Glutamatergic neuron (in vitro differentiated cells): ENCODE measurements at regions not wholly inside any gene's neighbourhood (a gene's known extent, or its start where the extent isn't known, plus 50 kb on each side); places are given as distances from the start of the nearest gene placed in this dataset.

ENCODE experiments used
- DNase-seq: peaks from one replicate; pipeline ENCODE4 v3.0.0; 2022
- H3K27ac Mint-ChIP-seq: one replicate; pipeline ENCODE4 v1.8.0; 2020; ENCODE audit warnings: mild to moderate bottlenecking, mixed read lengths, inconsistent platforms; ENCODE audit not compliant: unreplicated experiment
- H3K27me3 Mint-ChIP-seq: one replicate; pipeline ENCODE4 v1.8.0; 2020; ENCODE audit warnings: mild to moderate bottlenecking, moderate library complexity, mixed read lengths, inconsistent platforms; ENCODE audit not compliant: unreplicated experiment
- H3K36me3 Mint-ChIP-seq: one replicate; pipeline ENCODE4 v1.8.0; 2020; ENCODE audit warnings: mild to moderate bottlenecking, mixed read lengths, inconsistent platforms; ENCODE audit not compliant: unreplicated experiment
- H3K4me1 Mint-ChIP-seq: one replicate; pipeline ENCODE4 v1.8.0; 2020; ENCODE audit warnings: mild to moderate bottlenecking, low read depth, mixed read lengths, inconsistent platforms; ENCODE audit not compliant: unreplicated experiment
- H3K4me3 Mint-ChIP-seq: one replicate; pipeline ENCODE4 v1.8.0; 2020; ENCODE audit warnings: mild to moderate bottlenecking, mixed read lengths, inconsistent platforms; ENCODE audit not compliant: unreplicated experiment
- H3K9me3 Mint-ChIP-seq: one replicate; pipeline ENCODE4 v1.8.0; 2020; ENCODE audit warnings: mild to moderate bottlenecking, moderate library complexity, mixed read lengths, inconsistent platforms; ENCODE audit not compliant: unreplicated experiment
- CTCF ChIP-seq: fragments of 200-600 bp; sonication (generic); IDR thresholded peaks from one replicate; pipeline ENCODE4 v1.5.0; 2021; ENCODE audit not compliant: partially characterized antibody, unreplicated experiment

GRCh38 chrX:150152036-150152435 is 211.1 kb upstream of the MAMLD1 start:
- DNase-seq = no peak
- TF ChIP-seq CTCF = no peak
- Mint-ChIP-seq H3K4me3 (no peak overlapping the region), H3K27me3 (no peaks in the 10 kb centered on the region), H3K27ac (no peak overlapping the region), H3K36me3 (no peaks in the 10 kb centered on the region), H3K9me3 (no peaks in the 10 kb centered on the region), H3K4me1 (no peaks in the 10 kb centered on the region)

DNA sequence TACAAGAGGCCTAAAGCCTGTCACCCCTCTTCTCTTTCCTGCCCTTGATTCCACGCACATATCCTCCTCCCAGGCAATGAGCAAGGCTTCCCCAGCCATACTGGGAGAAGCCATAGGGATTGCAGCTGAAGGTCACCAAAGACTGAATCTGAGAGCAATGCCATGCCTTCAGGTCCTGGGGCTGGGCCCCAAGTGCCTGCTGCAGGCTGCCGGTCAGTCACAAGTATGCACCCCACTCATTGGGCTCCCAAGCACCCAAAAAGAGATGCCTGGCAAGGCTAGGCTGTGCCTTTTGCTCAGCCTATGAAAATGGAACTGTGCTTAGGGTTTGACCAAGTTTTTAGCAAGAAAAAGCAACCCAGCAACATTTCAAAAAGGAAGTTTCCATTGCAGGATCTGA is 210.6 kb upstream of the MAMLD1 start:
- Mint-ChIP-seq H3K4me3 (no peak overlapping the region), H3K27ac (no peak overlapping the region), H3K4me1 (no peaks in the 10 kb centered on the region), H3K36me3 (no peaks in the 10 kb centered on the region), H3K27me3 (no peaks in the 10 kb centered on the region), H3K9me3 (no peaks in the 10 kb centered on the region)
- no peak for TF ChIP-seq CTCF
- DNase-seq = no peak

DNA sequence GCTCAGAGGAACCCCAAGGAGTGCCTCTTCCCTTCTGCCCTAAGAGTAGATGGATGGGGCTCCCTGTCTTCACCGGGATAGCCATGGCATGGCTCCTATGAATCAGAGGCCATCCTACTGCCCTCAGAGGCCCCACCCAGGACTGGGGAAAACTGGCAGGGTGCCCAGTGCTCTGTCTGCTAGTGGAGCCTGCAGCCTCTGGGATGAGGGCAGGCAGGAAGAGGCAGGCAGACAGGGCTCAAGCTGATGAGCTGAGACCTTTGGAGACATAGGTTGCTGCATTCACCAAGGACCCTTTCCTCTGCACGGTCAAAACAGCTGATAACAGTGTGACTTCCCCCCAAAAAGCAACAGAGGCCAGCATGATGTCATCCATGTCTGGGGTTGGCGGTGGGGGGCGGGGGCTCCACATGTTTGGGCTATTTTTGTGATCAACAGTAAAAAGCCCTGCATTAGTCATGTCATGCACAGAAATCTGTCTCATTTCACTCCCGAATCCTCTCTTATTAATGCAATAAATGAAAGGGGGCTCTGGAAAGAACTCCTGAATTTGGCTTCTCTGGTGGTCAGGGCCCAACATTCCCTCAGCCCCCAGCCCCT is 207.6 kb upstream of the MAMLD1 start:
- TF ChIP-seq CTCF = no peak
- Mint-ChIP-seq H3K36me3 (no peaks in the 10 kb centered on the region), H3K4me1 (no peaks in the 10 kb centered on the region), H3K27me3 (no peaks in the 10 kb centered on the region), H3K27ac (no peak overlapping the region), H3K4me3 (no peak overlapping the region), H3K9me3 (no peaks in the 10 kb centered on the region)
- DNase-seq = no peak

DNA sequence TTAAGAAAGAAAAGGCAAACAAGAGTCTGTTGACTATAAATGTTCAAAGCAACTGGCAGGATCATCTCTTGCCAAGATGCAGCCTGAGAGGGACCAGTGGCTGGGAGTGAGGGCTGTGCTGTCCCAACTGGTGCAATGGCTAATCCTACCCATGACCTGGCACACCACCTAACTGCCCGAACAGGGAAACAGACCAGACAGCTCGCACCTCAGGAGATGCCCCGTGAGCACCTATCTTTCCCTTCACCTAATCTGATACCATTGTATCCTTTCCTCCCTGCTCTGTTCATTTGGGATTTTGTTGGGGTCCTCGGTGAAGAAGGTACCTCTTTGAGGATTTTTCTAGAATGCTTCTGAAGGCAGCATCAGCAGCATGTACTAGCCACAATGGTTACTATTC is 206.5 kb upstream of the MAMLD1 start:
- no peaks in the 10 kb centered on the region for H3K4me1 Mint-ChIP-seq
- no peak overlapping the region for H3K4me3 Mint-ChIP-seq
- no peak for TF ChIP-seq CTCF
- no peaks in the 10 kb centered on the region for H3K9me3 Mint-ChIP-seq
- H3K36me3 Mint-ChIP-seq = no peaks in the 10 kb centered on the region
- DNase-seq = no peak
- H3K27me3 Mint-ChIP-seq = no peaks in the 10 kb centered on the region
- no peak overlapping the region for H3K27ac Mint-ChIP-seq

GRCh38 chrX:150157291-150157690 is 205.8 kb upstream of the MAMLD1 start:
- TF ChIP-seq CTCF = no peak
- Mint-ChIP-seq H3K27ac (no peak overlapping the region), H3K4me3 (no peak overlapping the region), H3K27me3 (no peaks in the 10 kb centered on the region), H3K36me3 (no peaks in the 10 kb centered on the region), H3K9me3 (no peaks in the 10 kb centered on the region), H3K4me1 (no peaks in the 10 kb centered on the region)
- no peak for DNase-seq
